ENCODE measurements at regions not wholly inside any gene's neighbourhood (a gene's known extent, or its start where the extent isn't known, plus 50 kb on each side); places are given as distances from the start of the nearest gene placed in this dataset.

DNA sequence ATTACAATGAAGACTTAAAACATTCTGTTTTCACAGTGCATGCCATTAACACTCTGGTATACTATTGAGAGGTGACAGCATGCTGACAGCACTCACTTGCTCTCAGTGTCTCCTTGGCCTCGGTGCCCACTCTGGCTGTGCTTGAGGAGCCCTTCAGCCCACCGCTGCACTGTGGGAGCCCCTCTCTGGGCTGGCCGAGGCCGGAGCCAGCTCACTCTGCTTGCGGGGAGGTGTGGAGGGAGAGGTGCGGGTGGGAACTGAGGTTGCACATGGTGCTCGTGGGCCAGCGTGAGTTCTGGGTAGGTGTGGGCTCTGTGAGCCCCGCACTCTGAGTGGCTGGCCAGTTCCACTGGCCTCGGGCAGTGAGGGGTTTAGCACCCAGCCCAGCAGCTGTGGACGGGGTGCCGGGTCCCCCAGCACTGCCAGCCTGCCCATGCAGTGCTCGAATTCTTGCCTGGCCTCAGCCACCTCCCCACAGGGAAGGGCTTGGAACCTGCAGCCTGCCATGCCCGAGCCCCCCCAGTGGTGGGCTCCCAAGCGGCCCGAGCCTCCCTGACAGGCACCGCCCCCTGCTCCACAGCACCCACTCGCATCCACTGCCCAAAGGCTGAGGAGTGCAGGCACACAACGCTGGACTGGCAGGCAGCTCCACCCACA is 135.3 kb upstream of the AR start:
- Histone ChIP-seq H3K4me1 (ENCODE audit: control insufficient read depth in 1 of 2, insufficient read depth in 2 of 2, low read length in 2 of 2) (no peaks in the 10 kb centered on the region), H3K27me3 (ENCODE audit: insufficient read depth, low read length) (no peaks in the 10 kb centered on the region), H3K9ac (ENCODE audit: low read length) (no peak overlapping the region), H4K20me1 (ENCODE audit: insufficient read depth) (no peaks in the 10 kb centered on the region), H3K27ac (ENCODE audit: low read depth, low read length) (no peak overlapping the region), H3K9me3 (ENCODE audit: control insufficient read depth in 1 of 2, insufficient read depth in 1 of 2, low read depth in 1 of 2, low read length in 2 of 2) (no peaks in the 10 kb centered on the region), H3K4me3 (replicated peaks in 1 of 2; ENCODE audit: low read depth in 1 of 2, low read length in 2 of 2) (no peak overlapping the region), H3K79me2 (ENCODE audit: insufficient read depth, low read length) (no peaks in the 10 kb centered on the region), H3K4me2 (ENCODE audit: low read length) (no peak overlapping the region), H2AFZ (ENCODE audit: low read depth, low read length, poor library complexity, severe bottlenecking) (no peak overlapping the region), H3K9me2 (ENCODE audit: insufficient read depth) (no peaks in the 10 kb centered on the region), H3K36me3 (ENCODE audit: control insufficient read depth in 1 of 2, insufficient read depth in 2 of 2, low read length in 2 of 2) (no peaks in the 10 kb centered on the region)
- ChIA-PET CTCF (no interaction called here), POLR2A (no interaction called here), RAD21 (ENCODE audit: low non-redundant PET in 1 of 2, low total read pairs in 2 of 2, uncharacterized antibody in 2 of 2, unreplicated experiment in 2 of 2) (no interaction called here)
- no peak for DNase-seq (ENCODE audit: low read depth, low spot score)
- intact Hi-C loops (cut with micrococcal nuclease): no loop called here
- TF ChIP-seq SRF (IDR thresholded peaks at IDR 0.05; ENCODE audit: low read depth): no peak
- no peak for TF ChIP-seq FOSL1 (IDR thresholded peaks at IDR 0.05; ENCODE audit: low read depth)
- TF ChIP-seq, protein P1, sequence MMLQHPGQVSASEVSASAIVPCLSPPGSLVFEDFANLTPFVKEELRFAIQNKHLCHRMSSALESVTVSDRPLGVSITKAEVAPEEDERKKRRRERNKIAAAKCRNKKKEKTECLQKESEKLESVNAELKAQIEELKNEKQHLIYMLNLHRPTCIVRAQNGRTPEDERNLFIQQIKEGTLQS (IDR thresholded peaks at IDR 0.05): no peak
- TF ChIP-seq SP1 (IDR thresholded peaks at IDR 0.05; ENCODE audit: low read depth): no peak
- TF ChIP-seq, protein P2, sequence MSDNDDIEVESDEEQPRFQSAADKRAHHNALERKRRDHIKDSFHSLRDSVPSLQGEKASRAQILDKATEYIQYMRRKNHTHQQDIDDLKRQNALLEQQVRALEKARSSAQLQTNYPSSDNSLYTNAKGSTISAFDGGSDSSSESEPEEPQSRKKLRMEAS (IDR thresholded peaks at IDR 0.05): no peak
- TF ChIP-seq RAD21 (IDR thresholded peaks at IDR 0.05; ENCODE audit: low read depth): no peak
- no peak for ATAC-seq
- no TSS peak for BruUV-seq (replicated peaks)

DNA sequence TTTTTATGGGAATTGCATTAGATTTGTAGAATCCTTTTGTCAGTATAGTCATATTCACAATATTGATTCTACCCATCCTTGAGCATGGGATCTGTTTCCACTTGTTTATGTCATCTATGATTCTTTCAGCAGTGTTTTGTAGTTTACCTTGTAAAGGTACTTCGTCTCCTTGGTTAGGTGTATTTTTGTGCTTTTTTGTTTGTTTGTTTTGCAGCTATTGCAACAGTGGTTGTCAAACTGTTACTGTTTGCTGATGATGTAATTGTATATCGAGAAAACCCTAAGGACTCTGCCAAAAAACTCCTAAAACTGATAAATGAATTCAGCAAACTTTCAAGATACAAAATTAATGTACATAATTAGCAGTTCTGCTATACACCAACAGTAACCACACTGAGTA is 127.9 kb upstream of the AR start:
- H3K27me3 ChIP-seq (ENCODE audit: insufficient read depth, low read length): no peaks in the 10 kb centered on the region
- H3K4me1 ChIP-seq (ENCODE audit: control insufficient read depth in 1 of 2, insufficient read depth in 2 of 2, low read length in 2 of 2): no peaks in the 10 kb centered on the region
- ATAC-seq (no peak), DNase-seq (ENCODE audit: low read depth, low spot score) (no peak)
- no peak overlapping the region for H2AFZ ChIP-seq (ENCODE audit: low read depth, low read length, poor library complexity, severe bottlenecking)
- intact Hi-C loops (cut with micrococcal nuclease): no loop called here
- no peaks in the 10 kb centered on the region for H3K9me2 ChIP-seq (ENCODE audit: insufficient read depth)
- no peak overlapping the region for H3K4me2 ChIP-seq (ENCODE audit: low read length)
- RAD21 ChIA-PET (ENCODE audit: low non-redundant PET in 1 of 2, low total read pairs in 2 of 2, uncharacterized antibody in 2 of 2, unreplicated experiment in 2 of 2): no interaction called here
- H4K20me1 ChIP-seq (ENCODE audit: insufficient read depth): no peaks in the 10 kb centered on the region
- no peaks in the 10 kb centered on the region for H3K9me3 ChIP-seq (ENCODE audit: control insufficient read depth in 1 of 2, insufficient read depth in 1 of 2, low read depth in 1 of 2, low read length in 2 of 2)
- no peaks in the 10 kb centered on the region for H3K36me3 ChIP-seq (ENCODE audit: control insufficient read depth in 1 of 2, insufficient read depth in 2 of 2, low read length in 2 of 2)
- H3K79me2 ChIP-seq (ENCODE audit: insufficient read depth, low read length): no peaks in the 10 kb centered on the region
- no TSS peak for BruUV-seq (replicated peaks)
- no peak overlapping the region for H3K27ac ChIP-seq (ENCODE audit: low read depth, low read length)
- CTCF ChIA-PET: no interaction called here
- no peak overlapping the region for H3K4me3 ChIP-seq (replicated peaks in 1 of 2; ENCODE audit: low read depth in 1 of 2, low read length in 2 of 2)
- TF ChIP-seq, protein P1 (IDR thresholded peaks at IDR 0.05): no peak
- TF ChIP-seq RAD21 (IDR thresholded peaks at IDR 0.05; ENCODE audit: low read depth): no peak
- no peak for TF ChIP-seq CEBPB (IDR thresholded peaks at IDR 0.05; ENCODE audit: low read depth)
- TF ChIP-seq CBX3 (IDR thresholded peaks at IDR 0.05; ENCODE audit: low read depth): no peak
- no peak for TF ChIP-seq POLR2AphosphoS5 (IDR thresholded peaks at IDR 0.05; ENCODE audit: low read depth, low read length)
- POLR2A ChIA-PET: no interaction called here
- H3K9ac ChIP-seq (ENCODE audit: low read length): no peak overlapping the region

Measured in HCT116 (cell line).